ENCODE measurements at regions not wholly inside any gene's neighbourhood (a gene's known extent, or its start where the extent isn't known, plus 50 kb on each side); places are given as distances from the start of the nearest gene placed in this dataset.
"Not testable (repeated sequence)": the region's sequence is repeated elsewhere in the genome, so short reads cannot be mapped to it uniquely, and the experiment has no call there.

DNA sequence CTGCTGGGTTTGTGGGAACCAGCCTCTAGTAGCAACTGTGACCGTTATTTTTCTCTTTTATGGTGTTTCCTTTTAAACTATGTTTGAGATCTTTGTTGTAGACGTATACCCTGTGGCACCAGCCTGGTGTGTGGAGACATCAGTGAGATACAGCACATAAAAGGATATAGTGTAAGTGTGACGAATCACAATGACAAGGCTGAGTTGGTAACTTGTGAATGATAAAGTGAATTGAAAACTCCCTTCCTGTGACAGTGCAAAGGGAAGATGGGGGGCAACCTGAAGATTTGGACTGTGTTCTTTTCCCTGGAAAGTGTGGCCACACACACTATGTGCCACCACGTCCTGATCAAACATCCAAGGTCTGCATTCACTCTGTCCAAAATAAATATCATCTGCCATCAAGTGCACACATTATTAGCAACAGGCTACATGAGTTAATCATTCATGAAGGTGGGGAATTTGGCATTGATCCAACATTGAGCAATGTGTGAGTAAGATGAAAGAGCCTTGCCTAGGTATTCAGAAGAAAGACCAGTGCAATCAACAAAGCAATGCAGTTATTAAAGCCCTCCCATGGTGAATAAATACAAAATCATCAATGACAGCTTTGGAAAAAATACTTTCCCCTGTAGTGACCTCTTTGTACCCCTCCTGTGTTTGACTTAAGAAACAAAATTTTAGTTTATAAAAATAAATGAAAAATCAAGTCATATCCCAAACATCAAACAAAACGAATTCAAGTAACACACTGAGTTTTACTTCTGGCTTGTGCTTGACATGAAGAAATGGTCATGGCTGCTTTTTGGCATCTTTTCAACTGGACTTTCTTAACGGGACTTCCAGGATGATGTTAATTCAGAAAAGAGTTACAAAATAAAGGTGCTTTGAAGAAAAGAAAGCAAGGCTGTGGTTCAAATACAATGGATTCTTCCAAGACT is 1280.5 kb upstream of the ZEB2 start:
- no peak overlapping the region for H3K27ac ChIP-seq (ENCODE audit: low read length)
- H3K4me3 ChIP-seq (ENCODE audit: low read length): no peak overlapping the region
- no peaks in the 10 kb centered on the region for H3K27me3 ChIP-seq (ENCODE audit: control insufficient read depth, insufficient read depth, low read length)
- no peaks in the 10 kb centered on the region for H3K9me3 ChIP-seq (replicated peaks; ENCODE audit: control insufficient read depth, low read depth, low read length)
- 100% methylated on average over 3 of the region's 6 CpGs for WGBS (ENCODE audit: insufficient coverage)
- no peaks in the 10 kb centered on the region for H3K4me1 ChIP-seq (ENCODE audit: control insufficient read depth, insufficient read depth, low read length)
- no peaks in the 10 kb centered on the region for H3K36me3 ChIP-seq (ENCODE audit: control insufficient read depth, insufficient read depth, low read length)
- no peak for DNase-seq

DNA sequence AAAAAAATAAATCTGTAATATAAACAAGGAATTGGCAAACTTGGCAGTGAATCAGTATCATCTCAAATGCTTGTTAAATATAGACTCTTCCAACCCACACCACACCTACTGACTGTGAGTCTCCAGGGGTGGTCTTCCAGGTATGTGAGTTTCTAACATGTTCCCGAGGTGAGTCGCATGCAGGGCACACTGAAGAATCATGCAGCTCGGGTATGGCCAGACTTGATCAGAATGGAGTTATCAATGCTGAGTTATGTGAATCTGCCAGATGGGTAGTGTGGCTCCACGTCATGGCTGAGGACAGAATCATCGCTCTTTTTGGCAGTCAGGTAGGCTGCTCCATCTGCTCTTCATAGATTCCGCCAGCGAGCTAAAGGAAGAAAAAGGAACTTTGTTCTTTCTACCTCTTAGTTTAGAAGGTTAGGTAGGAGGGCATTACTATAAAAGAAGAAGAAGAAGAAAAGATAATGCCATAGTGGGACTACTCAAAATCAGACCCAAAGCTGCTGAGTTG is 1279.7 kb upstream of the ZEB2 start:
- WGBS (ENCODE audit: insufficient coverage): 89% methylated on average over 5 of the region's 7 CpGs
- DNase-seq: no peak
- Histone ChIP-seq H3K27ac (ENCODE audit: low read length) (no peak overlapping the region), H3K9me3 (replicated peaks; ENCODE audit: control insufficient read depth, low read depth, low read length) (no peaks in the 10 kb centered on the region), H3K36me3 (ENCODE audit: control insufficient read depth, insufficient read depth, low read length) (no peaks in the 10 kb centered on the region), H3K4me1 (ENCODE audit: control insufficient read depth, insufficient read depth, low read length) (no peaks in the 10 kb centered on the region), H3K4me3 (ENCODE audit: low read length) (no peak overlapping the region), H3K27me3 (ENCODE audit: control insufficient read depth, insufficient read depth, low read length) (no peaks in the 10 kb centered on the region)

DNA sequence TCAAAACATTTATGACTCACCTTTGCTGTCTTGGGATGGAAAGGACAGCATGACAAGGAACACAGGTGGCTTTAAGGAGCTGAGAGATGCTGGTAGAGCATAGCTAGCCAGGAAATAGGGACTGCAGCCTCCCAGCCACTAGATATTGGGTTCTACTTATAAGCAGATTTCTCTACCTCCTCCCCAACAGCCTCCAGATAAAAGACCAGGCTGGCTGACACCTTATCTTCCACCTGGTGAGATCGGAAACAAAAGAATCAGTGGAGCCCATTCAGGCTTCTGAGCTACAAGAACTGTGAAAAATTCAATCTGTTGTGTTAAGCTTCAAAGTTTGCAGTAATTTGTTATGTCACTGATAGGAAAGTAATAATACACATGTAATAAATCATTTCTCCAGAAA is 1278.5 kb upstream of the ZEB2 start:
- no peaks in the 10 kb centered on the region for H3K36me3 ChIP-seq (ENCODE audit: control insufficient read depth, insufficient read depth, low read length)
- H3K4me3 ChIP-seq (ENCODE audit: low read length): no peak overlapping the region
- no peaks in the 10 kb centered on the region for H3K4me1 ChIP-seq (ENCODE audit: control insufficient read depth, insufficient read depth, low read length)
- H3K9me3 ChIP-seq (replicated peaks; ENCODE audit: control insufficient read depth, low read depth, low read length): no peaks in the 10 kb centered on the region
- no CpG with 5 or more reads among the region's 1 CpG for WGBS (ENCODE audit: insufficient coverage)
- no peak overlapping the region for H3K27ac ChIP-seq (ENCODE audit: low read length)
- no peaks in the 10 kb centered on the region for H3K27me3 ChIP-seq (ENCODE audit: control insufficient read depth, insufficient read depth, low read length)
- DNase-seq: no peak

DNA sequence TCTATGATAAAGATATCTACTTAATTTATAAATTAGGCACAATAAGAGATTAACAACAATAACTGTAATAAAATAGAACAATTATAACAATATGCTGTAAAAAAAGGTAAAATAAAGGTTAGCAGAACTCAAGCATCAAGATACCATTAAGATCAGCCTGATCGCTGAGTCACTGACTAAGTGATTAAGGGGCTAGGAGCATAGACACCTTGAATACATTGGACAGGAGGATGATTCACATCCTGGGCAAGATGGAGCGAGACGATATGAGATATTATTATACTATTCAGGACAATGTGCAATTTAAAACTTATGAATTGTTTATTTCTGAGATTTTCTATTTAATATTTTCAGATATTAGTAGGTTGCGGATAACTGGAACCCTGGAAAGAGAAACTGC is 1277.8 kb upstream of the ZEB2 start:
- Histone ChIP-seq H3K27me3 (ENCODE audit: control insufficient read depth, insufficient read depth, low read length) (no peaks in the 10 kb centered on the region), H3K4me3 (ENCODE audit: low read length) (no peak overlapping the region), H3K9me3 (replicated peaks; ENCODE audit: control insufficient read depth, low read depth, low read length) (no peaks in the 10 kb centered on the region), H3K27ac (ENCODE audit: low read length) (no peak overlapping the region), H3K4me1 (ENCODE audit: control insufficient read depth, insufficient read depth, low read length) (no peaks in the 10 kb centered on the region), H3K36me3 (ENCODE audit: control insufficient read depth, insufficient read depth, low read length) (no peaks in the 10 kb centered on the region)
- DNase-seq: no peak
- no CpG with 5 or more reads among the region's 4 CpGs for WGBS (ENCODE audit: insufficient coverage)

DNA sequence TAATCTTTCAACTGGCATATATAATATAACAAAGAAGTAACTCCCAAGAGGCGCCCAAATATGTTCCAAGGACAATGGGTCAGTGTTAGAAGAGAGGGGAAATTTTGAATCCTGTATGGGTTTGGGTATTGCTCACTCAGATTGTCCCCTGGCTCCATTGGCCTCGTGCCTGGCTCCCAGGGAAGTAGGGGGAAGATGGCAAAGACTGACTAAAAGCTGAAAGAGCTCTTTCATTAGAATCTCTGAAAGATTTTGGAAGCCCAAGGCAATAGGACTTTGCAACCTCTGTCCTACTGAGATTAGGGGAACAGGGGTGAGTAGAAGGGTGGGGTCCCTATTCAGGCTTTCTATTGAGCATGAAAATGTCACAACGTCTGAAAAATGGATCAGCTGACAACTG is 1272.8 kb upstream of the ZEB2 start:
- H3K4me1 ChIP-seq (ENCODE audit: control insufficient read depth, insufficient read depth, low read length): no peaks in the 10 kb centered on the region
- no peak overlapping the region for H3K27ac ChIP-seq (ENCODE audit: low read length)
- H3K36me3 ChIP-seq (ENCODE audit: control insufficient read depth, insufficient read depth, low read length): no peaks in the 10 kb centered on the region
- H3K4me3 ChIP-seq (ENCODE audit: low read length): no peak overlapping the region
- no peak for DNase-seq
- WGBS (ENCODE audit: insufficient coverage): 75% methylated on average over 2 of the region's 3 CpGs
- no peaks in the 10 kb centered on the region for H3K27me3 ChIP-seq (ENCODE audit: control insufficient read depth, insufficient read depth, low read length)
- H3K9me3 ChIP-seq (replicated peaks; ENCODE audit: control insufficient read depth, low read depth, low read length): no peaks in the 10 kb centered on the region

DNA sequence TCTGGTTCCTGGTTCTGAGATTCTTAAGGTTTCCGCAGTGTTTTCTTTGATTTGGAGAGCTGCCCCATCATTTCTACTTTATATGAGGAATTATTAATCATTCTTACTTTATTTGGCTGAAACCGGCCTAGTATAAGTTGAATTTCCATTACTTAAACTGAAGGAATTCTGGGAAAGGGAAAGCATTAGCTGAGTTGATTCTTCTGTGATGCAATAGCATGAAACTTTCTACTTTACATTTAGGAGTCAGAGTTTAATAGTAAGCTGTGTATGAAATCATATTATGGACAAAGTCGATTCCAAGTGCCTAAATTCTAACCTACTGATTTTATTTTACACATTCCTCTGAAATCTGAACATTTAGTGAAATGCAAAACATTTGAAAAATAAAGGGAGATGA is 1269.7 kb upstream of the ZEB2 start:
- Histone ChIP-seq H3K9me3 (replicated peaks; ENCODE audit: control insufficient read depth, low read depth, low read length) (no peaks in the 10 kb centered on the region), H3K4me1 (ENCODE audit: control insufficient read depth, insufficient read depth, low read length) (no peaks in the 10 kb centered on the region), H3K27ac (ENCODE audit: low read length) (no peak overlapping the region), H3K4me3 (ENCODE audit: low read length) (no peak overlapping the region), H3K36me3 (ENCODE audit: control insufficient read depth, insufficient read depth, low read length) (no peaks in the 10 kb centered on the region), H3K27me3 (ENCODE audit: control insufficient read depth, insufficient read depth, low read length) (no peaks in the 10 kb centered on the region)
- DNase-seq: no peak
- no CpG with 5 or more reads among the region's 3 CpGs for WGBS (ENCODE audit: insufficient coverage)

DNA sequence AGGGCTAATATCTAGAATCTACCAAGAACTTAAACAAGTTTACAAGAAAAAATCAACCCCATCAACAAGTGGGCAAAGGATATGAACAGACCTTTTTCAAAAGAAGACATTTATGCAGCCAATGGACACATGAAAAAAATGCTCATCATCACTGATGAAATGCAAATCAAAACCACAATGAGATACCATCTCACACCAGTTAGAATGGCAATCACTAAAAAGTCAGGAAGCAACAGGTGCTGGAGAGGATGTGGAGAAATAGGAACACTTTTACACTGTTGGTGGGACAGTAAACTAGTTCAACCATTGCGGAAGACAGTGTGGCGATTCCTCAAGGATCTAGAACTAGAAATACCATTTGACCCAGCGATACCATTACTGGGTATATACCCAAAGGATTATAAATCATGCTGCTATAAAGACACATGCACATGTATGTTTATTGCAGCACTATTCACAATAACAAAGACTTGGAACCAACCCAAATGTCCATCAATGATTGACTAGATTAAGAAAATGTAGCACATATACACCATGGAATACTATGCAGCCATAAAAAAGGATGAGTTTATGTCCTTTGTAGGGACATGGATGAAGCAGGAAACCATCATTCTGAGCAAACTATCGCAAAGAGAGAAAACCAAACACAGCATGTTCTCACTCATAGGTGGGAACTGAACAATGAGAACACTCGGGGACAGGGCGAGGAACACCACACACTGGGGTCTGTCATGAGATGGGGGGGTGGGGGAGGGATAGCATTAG is 1267.9 kb upstream of the ZEB2 start:
- not testable (repeated sequence) for H3K9me3 ChIP-seq (replicated peaks; ENCODE audit: control insufficient read depth, low read depth, low read length); H3K27me3 ChIP-seq (ENCODE audit: control insufficient read depth, insufficient read depth, low read length); H3K36me3 ChIP-seq (ENCODE audit: control insufficient read depth, insufficient read depth, low read length); H3K4me3 ChIP-seq (ENCODE audit: low read length); H3K4me1 ChIP-seq (ENCODE audit: control insufficient read depth, insufficient read depth, low read length); DNase-seq; H3K27ac ChIP-seq (ENCODE audit: low read length)
- WGBS (ENCODE audit: insufficient coverage): no CpG with 5 or more reads among the region's 6 CpGs

DNA sequence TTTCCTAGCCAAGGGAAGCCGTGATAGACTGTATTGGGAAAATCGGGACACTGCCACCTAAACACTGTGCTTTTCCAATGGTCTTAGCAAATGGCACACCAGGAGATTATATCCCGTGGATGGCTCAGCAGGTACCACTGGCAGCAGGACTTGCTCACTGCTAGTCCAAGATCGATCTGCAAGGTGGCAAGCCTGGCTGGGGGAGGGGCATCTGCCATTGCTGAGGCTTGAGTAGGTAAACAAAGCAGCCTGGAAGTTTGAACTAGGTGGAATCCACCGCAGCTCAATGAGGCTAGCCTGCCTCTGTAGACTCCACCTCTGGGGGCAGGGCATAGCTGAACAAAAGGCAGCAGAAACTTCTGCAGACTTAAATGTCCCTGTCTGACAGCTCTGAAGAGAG is 1262.7 kb upstream of the ZEB2 start:
- not testable (repeated sequence) for H3K27ac ChIP-seq (ENCODE audit: low read length); H3K36me3 ChIP-seq (ENCODE audit: control insufficient read depth, insufficient read depth, low read length); H3K4me1 ChIP-seq (ENCODE audit: control insufficient read depth, insufficient read depth, low read length); H3K9me3 ChIP-seq (replicated peaks; ENCODE audit: control insufficient read depth, low read depth, low read length); H3K27me3 ChIP-seq (ENCODE audit: control insufficient read depth, insufficient read depth, low read length); DNase-seq; H3K4me3 ChIP-seq (ENCODE audit: low read length)
- 89% methylated on average over 1 of the region's 5 CpGs for WGBS (ENCODE audit: insufficient coverage)

DNA sequence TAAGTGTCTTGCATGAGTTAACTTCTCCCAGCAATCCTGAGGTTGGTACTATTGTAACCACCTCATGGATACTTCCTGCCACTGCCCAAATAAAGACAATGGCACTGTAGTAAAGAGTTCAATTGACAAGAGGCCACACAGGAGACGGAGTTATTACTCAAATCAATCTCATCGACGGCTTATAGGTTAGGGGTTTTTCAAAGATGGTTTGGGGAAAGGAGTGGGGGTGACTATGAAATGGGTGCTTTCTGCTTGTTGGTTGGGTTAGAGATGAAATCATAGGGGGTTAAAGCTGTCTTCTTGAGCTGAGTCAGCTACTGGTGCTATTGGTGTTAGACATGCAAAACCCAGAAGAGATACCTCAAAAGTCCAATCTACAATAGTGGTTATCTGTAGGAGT is 1258.0 kb upstream of the ZEB2 start:
- H3K36me3 ChIP-seq (ENCODE audit: control insufficient read depth, insufficient read depth, low read length): no peaks in the 10 kb centered on the region
- WGBS (ENCODE audit: insufficient coverage): 100% methylated on average over 2 of the region's 3 CpGs
- no peak overlapping the region for H3K27ac ChIP-seq (ENCODE audit: low read length)
- H3K4me3 ChIP-seq (ENCODE audit: low read length): no peak overlapping the region
- no peaks in the 10 kb centered on the region for H3K9me3 ChIP-seq (replicated peaks; ENCODE audit: control insufficient read depth, low read depth, low read length)
- no peaks in the 10 kb centered on the region for H3K4me1 ChIP-seq (ENCODE audit: control insufficient read depth, insufficient read depth, low read length)
- no peaks in the 10 kb centered on the region for H3K27me3 ChIP-seq (ENCODE audit: control insufficient read depth, insufficient read depth, low read length)
- no peak for DNase-seq

DNA sequence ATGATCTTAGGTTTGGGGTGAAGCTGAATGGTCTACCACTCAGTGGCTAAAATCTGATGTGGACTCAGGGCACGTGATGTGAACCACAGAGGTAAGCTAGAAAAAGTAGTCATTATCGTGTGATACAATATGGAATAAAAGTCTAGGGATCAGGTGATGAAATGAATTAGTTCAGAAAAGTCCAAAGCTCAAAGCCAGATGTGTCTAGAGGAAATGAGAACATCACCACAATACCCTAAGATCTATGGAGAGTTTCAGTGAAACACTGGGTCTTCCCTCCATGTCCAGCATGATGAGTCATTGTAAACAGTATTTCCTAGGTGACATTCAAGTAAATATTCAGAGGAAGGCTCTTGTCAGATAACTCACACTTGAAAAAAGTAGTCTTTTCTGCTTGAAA is 1257.4 kb upstream of the ZEB2 start:
- Histone ChIP-seq H3K9me3 (replicated peaks; ENCODE audit: control insufficient read depth, low read depth, low read length) (no peaks in the 10 kb centered on the region), H3K4me1 (ENCODE audit: control insufficient read depth, insufficient read depth, low read length) (no peaks in the 10 kb centered on the region), H3K27ac (ENCODE audit: low read length) (no peak overlapping the region), H3K36me3 (ENCODE audit: control insufficient read depth, insufficient read depth, low read length) (no peaks in the 10 kb centered on the region), H3K27me3 (ENCODE audit: control insufficient read depth, insufficient read depth, low read length) (no peaks in the 10 kb centered on the region), H3K4me3 (ENCODE audit: low read length) (no peak overlapping the region)
- DNase-seq: peak; percentile 37
- 72% methylated on average over 2 of the region's 2 CpGs for WGBS (ENCODE audit: insufficient coverage)

All from muscle of leg (tissue), 3 donors.